Amniotic epithelial cell (primary cell): ENCODE measurements at regions not wholly inside any gene's neighbourhood (a gene's known extent, or its start where the extent isn't known, plus 50 kb on each side); places are given as distances from the start of the nearest gene placed in this dataset.
"Not testable (repeated sequence)": the region's sequence is repeated elsewhere in the genome, so short reads cannot be mapped to it uniquely, and the experiment has no call there.

ENCODE experiments used
- DNase-seq: peaks from one replicate; pipeline ENCODE4 v3.0.0-alpha.2; 2010; ENCODE audit warnings: low read depth

GRCh38 chr9:34793428-34793827, 83.5 kb upstream of the CCL21 start:
- DNase-seq, result no peak

DNA sequence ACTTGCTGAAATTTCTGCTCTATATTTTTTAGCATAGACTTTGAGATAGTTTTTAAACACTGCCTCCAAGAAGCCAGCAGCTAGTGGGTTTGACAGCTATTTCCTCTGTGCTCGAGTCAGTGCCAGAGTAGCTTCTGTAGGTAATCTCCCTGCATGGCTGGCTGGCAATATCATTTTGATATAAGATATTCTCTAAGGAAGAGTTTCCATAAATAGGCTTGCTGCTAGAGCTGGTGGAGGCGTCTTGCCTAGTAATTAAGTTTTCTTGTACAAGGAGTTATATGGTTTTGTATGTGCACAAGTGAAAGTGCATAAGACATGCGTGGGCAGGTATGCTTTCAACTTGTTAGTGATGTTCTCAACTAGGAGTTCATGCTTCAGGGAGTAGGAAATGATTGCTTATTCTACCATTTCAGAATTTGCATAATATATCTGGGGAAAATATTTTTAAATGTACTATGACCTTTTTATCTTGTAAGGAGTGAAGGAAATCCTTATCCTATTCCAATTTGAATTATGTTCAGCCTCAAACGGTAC, 74.1 kb upstream of the CCL21 start:
- DNase-seq, result no peak

DNA sequence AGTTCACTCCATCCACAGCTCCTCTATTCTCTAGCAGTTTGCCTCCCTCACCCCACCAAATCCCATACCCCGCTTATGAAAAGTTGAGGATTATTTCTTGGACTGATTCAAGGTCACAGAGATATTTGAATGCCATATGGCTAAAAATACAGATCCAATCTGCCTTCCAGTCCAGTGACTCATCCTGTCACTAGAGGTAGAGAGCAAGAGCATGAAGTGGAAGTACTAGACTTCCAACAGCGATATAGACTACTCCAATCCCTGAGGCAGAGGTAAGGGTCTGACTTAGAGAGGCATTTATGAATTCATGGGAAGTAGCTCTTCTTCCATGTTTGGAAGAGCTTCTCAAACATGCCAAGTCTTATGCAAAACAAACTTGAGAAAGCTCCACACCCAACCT, 72.4 kb upstream of the CCL21 start:
- DNase-seq, result peak; percentile 1

DNA sequence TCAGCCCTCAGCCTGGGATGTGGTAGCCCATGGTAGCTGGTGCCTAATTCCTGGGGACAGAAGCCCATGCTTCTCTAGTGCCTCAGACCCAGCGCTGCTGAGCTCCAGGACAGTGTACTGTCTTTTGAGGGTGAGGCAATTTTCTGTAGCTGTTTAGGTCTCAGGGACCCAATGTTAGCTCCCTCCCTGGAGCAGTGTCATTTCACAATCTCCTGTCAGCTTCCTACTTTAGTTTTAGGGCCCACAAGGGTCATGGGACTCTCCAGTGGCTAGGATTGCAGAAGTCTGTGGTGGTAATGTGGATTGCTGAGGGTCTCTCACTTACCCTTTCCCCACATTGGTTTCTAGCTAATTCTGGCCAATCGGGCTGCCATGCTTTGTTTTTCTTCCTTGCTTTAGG, 67.7 kb upstream of the CCL21 start:
- DNase-seq, result no peak

DNA sequence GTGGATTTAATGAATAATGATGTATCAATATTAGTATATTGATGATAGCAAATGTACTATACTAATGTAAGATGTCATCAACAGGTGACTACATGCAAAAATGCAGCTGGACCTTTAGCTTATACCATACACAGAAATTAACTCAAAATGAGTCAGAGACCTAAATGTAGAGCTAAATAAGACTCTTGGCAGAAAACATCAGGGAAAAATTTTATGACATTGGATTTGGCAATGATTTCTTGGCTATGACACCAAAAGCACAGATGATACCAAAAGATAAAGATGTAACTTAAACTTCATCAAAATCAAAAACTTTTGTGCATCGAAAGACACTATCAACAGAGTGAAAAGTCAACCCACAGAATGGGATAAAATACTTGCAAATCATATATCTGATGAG, 64.0 kb upstream of the CCL21 start:
- no peak for DNase-seq

DNA sequence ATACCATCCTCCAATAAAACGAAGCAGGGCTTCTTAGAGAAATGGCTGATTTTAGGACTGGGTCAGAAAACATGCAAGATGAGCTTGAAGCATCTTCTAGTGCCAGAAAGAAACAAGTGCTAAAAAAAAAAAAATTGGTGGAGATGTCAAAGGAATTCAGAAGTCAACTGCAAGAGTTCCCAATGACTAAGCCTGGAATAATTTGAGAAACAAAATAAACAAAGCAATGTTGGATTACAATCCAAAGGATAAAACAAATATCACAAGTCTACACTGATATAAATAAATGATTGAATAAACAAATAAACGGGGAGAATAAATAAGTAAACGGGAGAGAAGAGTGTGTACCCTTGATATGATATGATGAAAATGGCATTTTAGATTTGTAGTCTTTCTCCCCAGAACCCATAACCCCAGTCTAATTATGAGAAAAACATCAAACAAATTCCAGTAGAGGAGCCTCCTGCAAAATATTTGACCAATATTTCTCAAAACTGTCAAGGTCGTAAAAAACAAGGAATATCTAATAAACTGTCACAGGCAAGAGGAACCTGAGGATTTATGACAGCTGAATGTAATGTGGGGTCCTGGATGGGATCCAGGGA, 63.5 kb upstream of the CCL21 start:
- DNase-seq, result no peak

DNA sequence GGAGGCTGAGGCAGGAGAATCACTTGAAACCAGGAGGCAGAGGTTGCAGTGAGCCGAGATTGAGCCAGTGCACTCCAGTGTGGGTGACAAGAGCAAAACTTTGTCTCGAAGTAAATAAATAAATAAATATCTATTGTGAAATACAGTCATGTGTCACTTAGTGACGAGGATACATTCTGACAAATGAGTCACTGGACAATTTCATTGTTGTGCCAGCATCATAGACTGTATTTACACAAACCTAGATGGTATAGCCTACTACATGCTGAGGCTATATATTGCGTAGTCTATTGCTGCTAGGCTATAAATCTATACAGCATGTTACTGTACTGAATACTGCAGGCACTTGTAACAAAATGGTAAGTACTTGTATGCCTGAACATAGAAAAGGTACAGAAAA, 61.1 kb upstream of the CCL21 start:
- DNase-seq, result peak; percentile 10

DNA sequence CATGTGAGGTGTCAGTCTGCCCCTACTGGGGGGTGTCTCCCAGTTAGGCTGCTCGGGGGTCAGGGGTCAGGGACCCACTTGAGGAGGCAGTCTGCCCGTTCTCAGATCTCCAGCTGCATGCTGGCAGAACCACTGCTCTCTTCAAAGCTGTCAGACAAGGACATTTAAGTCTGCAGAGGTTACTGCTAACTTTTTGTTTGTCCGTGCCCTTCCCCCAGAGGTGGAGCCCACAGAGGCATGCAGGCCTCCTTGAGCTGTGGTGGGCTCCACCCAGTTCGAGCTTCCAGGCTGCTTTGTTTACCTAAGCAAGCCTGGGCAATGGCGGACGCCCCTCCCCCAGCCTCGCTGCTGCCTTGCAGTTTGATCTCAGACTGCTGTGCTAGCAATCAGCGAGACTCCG, 57.2 kb upstream of the CCL21 start:
- DNase-seq, result not testable (repeated sequence)

GRCh38 chr9:34760196-34761040, 50.5 kb upstream of the CCL21 start:
- DNase-seq, result not testable (repeated sequence)
